ENCODE measurements at regions not wholly inside any gene's neighbourhood (a gene's known extent, or its start where the extent isn't known, plus 50 kb on each side); places are given as distances from the start of the nearest gene placed in this dataset.

DNA sequence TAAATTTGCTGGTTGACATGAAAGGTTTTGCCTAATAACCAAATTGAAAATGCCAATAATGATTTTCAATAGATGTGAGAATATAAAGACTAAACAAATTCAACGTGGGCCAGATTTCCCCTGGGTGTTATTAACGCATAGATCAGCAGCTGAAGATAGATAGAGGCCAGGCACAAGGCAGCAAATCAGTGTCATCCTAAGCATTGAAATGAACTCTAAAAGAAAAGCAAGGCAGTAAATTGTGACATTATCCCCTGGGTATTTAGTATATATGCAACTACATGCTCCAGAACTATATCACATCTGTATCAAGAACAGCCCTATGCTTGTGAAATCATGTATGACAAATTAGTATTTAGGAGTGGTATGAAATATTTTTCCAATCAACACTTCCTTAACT, 167.1 kb upstream of the EPHA3 start (continued):
- TF ChIP-seq, protein P1, sequence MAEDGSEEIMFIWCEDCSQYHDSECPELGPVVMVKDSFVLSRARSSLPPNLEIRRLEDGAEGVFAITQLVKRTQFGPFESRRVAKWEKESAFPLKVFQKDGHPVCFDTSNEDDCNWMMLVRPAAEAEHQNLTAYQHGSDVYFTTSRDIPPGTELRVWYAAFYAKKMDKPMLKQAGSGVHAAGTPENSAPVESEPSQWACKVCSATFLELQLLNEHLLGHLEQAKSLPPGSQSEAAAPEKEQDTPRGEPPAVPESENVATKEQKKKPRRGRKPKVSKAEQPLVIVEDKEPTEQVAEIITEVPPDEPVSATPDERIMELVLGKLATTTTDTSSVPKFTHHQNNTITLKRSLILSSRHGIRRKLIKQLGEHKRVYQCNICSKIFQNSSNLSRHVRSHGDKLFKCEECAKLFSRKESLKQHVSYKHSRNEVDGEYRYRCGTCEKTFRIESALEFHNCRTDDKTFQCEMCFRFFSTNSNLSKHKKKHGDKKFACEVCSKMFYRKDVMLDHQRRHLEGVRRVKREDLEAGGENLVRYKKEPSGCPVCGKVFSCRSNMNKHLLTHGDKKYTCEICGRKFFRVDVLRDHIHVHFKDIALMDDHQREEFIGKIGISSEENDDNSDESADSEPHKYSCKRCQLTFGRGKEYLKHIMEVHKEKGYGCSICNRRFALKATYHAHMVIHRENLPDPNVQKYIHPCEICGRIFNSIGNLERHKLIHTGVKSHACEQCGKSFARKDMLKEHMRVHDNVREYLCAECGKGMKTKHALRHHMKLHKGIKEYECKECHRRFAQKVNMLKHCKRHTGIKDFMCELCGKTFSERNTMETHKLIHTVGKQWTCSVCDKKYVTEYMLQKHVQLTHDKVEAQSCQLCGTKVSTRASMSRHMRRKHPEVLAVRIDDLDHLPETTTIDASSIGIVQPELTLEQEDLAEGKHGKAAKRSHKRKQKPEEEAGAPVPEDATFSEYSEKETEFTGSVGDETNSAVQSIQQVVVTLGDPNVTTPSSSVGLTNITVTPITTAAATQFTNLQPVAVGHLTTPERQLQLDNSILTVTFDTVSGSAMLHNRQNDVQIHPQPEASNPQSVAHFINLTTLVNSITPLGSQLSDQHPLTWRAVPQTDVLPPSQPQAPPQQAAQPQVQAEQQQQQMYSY (CRISPR knock-in tag; IDR thresholded peaks at IDR 0.05) = no peak
- no peak for TF ChIP-seq NFYB (CRISPR knock-in tag; conservative IDR thresholded peaks at IDR 0.05; ENCODE audit: low read depth)
- no peak for TF ChIP-seq ZNF263 (CRISPR knock-in tag; IDR thresholded peaks at IDR 0.05; ENCODE audit: low read depth)
- TF ChIP-seq TCF7 (CRISPR knock-in tag; IDR thresholded peaks at IDR 0.05; ENCODE audit: low read depth) = no peak
- TF ChIP-seq, protein P2, sequence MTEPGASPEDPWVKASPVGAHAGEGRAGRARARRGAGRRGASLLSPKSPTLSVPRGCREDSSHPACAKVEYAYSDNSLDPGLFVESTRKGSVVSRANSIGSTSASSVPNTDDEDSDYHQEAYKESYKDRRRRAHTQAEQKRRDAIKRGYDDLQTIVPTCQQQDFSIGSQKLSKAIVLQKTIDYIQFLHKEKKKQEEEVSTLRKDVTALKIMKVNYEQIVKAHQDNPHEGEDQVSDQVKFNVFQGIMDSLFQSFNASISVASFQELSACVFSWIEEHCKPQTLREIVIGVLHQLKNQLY (CRISPR knock-in tag; IDR thresholded peaks at IDR 0.05) = no peak

DNA sequence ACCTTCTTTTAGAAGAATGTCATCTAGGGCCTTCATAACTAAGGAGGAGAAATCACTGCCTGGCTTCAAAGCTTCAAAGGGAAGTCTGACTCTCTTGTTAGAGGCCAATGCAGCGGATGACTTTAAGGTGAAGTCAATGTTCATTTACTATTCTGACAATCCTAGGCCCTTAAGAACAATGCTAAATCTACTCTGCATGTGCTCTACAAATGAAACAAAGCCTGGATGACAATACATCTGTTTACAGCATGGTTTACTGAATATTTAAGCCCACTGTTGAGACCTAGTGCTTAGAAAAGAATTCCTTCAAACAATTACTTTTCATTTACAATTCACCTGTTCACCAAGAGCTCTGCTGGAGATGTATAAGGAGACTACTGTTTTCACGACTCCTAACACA, 160.4 kb upstream of the EPHA3 start:
- ATAC-seq = peak; percentile 66
- H3K9me3 Mint-ChIP-seq = peaks cover 16% of the 10 kb centered on the region
- no peak overlapping the region for H3K27ac Mint-ChIP-seq
- CTCF ChIA-PET = no interaction called here
- H3K27me3 Mint-ChIP-seq (ENCODE audit: low read depth) = no peaks in the 10 kb centered on the region
- H3K4me3 Mint-ChIP-seq = no peak overlapping the region
- DNase-seq (ENCODE audit: low spot score) = no peak
- no peaks in the 10 kb centered on the region for H3K36me3 Mint-ChIP-seq
- POLR2A ChIA-PET = no interaction called here
- peaks cover 16% of the 10 kb centered on the region for H3K4me1 Mint-ChIP-seq
- TF ChIP-seq, protein P3, sequence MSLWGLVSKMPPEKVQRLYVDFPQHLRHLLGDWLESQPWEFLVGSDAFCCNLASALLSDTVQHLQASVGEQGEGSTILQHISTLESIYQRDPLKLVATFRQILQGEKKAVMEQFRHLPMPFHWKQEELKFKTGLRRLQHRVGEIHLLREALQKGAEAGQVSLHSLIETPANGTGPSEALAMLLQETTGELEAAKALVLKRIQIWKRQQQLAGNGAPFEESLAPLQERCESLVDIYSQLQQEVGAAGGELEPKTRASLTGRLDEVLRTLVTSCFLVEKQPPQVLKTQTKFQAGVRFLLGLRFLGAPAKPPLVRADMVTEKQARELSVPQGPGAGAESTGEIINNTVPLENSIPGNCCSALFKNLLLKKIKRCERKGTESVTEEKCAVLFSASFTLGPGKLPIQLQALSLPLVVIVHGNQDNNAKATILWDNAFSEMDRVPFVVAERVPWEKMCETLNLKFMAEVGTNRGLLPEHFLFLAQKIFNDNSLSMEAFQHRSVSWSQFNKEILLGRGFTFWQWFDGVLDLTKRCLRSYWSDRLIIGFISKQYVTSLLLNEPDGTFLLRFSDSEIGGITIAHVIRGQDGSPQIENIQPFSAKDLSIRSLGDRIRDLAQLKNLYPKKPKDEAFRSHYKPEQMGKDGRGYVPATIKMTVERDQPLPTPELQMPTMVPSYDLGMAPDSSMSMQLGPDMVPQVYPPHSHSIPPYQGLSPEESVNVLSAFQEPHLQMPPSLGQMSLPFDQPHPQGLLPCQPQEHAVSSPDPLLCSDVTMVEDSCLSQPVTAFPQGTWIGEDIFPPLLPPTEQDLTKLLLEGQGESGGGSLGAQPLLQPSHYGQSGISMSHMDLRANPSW (CRISPR knock-in tag; conservative IDR thresholded peaks at IDR 0.05; ENCODE audit: low read depth) = no peak
- TF ChIP-seq, protein P4, sequence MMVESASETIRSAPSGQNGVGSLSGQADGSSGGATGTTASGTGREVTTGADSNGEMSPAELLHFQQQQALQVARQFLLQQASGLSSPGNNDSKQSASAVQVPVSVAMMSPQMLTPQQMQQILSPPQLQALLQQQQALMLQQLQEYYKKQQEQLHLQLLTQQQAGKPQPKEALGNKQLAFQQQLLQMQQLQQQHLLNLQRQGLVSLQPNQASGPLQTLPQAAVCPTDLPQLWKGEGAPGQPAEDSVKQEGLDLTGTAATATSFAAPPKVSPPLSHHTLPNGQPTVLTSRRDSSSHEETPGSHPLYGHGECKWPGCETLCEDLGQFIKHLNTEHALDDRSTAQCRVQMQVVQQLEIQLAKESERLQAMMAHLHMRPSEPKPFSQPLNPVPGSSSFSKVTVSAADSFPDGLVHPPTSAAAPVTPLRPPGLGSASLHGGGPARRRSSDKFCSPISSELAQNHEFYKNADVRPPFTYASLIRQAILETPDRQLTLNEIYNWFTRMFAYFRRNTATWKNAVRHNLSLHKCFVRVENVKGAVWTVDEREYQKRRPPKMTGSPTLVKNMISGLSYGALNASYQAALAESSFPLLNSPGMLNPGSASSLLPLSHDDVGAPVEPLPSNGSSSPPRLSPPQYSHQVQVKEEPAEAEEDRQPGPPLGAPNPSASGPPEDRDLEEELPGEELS (CRISPR knock-in tag; IDR thresholded peaks at IDR 0.05) = no peak
- TF ChIP-seq, protein P5, sequence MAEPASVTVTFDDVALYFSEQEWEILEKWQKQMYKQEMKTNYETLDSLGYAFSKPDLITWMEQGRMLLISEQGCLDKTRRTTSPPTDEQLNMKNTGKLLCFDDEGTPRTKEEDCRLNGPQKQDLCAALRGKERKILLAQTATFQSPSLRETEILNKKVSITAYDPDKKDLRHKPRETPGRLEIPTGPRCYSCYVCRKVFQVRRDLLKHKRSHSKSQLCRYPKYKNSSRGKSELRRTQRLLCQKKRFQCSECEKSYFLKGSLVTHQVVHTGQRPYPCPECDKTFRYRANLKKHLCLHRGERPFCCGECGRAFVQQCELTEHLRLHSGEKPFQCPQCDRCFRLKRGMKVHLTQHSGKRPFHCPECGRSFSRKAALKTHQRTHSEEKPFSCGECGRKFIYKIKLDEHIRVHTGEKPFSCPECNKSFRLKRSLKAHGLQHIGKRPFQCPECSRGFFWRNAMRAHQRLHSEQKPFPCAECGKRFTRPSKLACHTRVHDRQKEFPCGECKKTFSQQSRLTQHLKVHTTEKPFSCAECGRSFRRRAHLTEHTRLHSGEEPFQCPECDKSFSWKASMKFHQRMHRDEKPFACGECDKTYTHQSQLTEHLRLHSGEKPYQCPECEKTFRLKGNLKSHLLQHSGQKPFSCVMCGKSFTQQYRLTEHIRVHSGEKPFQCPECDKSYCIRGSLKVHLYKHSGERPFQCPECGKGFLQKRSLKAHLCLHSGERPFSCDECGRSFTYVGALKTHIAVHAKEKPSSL (CRISPR knock-in tag; conservative IDR thresholded peaks at IDR 0.05) = no peak
- no peak for TF ChIP-seq GABPB1 (CRISPR knock-in tag; IDR thresholded peaks at IDR 0.05)
- TF ChIP-seq SMAD4 (CRISPR knock-in tag; IDR thresholded peaks at IDR 0.05) = no peak
- no peak for TF ChIP-seq RORB (CRISPR knock-in tag; IDR thresholded peaks at IDR 0.05)
- TF ChIP-seq HMGA2 (CRISPR knock-in tag; IDR thresholded peaks at IDR 0.05) = no peak
- no peak for TF ChIP-seq NFE2L1 (CRISPR knock-in tag; IDR thresholded peaks at IDR 0.05)
- TF ChIP-seq, protein P6, sequence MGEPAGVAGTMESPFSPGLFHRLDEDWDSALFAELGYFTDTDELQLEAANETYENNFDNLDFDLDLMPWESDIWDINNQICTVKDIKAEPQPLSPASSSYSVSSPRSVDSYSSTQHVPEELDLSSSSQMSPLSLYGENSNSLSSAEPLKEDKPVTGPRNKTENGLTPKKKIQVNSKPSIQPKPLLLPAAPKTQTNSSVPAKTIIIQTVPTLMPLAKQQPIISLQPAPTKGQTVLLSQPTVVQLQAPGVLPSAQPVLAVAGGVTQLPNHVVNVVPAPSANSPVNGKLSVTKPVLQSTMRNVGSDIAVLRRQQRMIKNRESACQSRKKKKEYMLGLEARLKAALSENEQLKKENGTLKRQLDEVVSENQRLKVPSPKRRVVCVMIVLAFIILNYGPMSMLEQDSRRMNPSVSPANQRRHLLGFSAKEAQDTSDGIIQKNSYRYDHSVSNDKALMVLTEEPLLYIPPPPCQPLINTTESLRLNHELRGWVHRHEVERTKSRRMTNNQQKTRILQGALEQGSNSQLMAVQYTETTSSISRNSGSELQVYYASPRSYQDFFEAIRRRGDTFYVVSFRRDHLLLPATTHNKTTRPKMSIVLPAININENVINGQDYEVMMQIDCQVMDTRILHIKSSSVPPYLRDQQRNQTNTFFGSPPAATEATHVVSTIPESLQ (CRISPR knock-in tag; IDR thresholded peaks at IDR 0.05) = no peak
- no peak for TF ChIP-seq NR3C1 (CRISPR knock-in tag; conservative IDR thresholded peaks at IDR 0.05; ENCODE audit: low read depth)
- TF ChIP-seq, protein P7, sequence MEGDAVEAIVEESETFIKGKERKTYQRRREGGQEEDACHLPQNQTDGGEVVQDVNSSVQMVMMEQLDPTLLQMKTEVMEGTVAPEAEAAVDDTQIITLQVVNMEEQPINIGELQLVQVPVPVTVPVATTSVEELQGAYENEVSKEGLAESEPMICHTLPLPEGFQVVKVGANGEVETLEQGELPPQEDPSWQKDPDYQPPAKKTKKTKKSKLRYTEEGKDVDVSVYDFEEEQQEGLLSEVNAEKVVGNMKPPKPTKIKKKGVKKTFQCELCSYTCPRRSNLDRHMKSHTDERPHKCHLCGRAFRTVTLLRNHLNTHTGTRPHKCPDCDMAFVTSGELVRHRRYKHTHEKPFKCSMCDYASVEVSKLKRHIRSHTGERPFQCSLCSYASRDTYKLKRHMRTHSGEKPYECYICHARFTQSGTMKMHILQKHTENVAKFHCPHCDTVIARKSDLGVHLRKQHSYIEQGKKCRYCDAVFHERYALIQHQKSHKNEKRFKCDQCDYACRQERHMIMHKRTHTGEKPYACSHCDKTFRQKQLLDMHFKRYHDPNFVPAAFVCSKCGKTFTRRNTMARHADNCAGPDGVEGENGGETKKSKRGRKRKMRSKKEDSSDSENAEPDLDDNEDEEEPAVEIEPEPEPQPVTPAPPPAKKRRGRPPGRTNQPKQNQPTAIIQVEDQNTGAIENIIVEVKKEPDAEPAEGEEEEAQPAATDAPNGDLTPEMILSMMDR (IDR thresholded peaks at IDR 0.05) = no peak
- TF ChIP-seq, protein P1 (CRISPR knock-in tag; IDR thresholded peaks at IDR 0.05) = no peak

All from WTC11 (cell line).